Superior temporal gyrus (tissue), 1 donor: ENCODE measurements at regions not wholly inside any gene's neighbourhood (a gene's known extent, or its start where the extent isn't known, plus 50 kb on each side); places are given as distances from the start of the nearest gene placed in this dataset.

Experiments used
- DNase-seq: peaks from one replicate; pipeline ENCODE4 v3.0.0-alpha.2; 2016; ENCODE audit errors: extremely low spot score

DNA sequence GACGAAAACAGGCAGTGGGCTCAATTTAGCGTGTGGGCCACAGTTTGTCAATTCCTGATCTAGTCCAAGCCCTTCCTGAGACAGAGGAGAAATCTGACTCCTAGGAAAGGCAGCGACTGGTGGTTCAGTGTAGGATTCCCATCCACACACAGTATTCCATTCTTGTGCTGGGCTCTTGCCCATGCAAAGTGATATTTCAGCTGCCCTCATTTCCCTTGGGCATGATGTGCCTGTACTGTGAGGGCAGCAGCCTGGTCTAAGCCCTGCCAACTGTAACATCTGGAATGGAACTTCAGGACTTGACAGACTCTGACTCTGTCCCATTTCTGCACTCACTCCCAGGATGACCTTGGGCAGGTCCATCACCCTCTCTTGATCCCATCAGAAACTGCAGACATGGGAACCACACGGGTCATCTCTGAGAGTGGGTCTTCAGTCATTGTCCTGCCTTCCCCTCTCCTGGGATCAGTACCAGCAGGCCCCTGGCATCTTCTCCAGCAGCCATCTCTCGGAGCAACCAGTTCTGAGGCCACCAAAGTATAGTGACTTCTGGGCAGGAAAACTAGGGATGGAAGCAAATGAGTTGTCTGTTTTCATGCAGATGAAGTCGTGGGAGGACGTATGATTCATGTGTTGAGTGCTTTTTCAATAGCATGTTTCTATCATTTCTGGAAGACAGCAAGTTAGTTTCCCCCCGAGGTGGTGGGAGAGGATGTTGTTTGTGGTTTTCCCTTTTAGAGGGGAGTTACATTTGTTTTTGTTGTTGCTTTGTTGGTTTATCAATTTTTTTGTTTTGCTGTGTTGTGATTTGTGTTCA lies 54.2 kb upstream of the BCL2L14 start:
- no peak for DNase-seq

DNA sequence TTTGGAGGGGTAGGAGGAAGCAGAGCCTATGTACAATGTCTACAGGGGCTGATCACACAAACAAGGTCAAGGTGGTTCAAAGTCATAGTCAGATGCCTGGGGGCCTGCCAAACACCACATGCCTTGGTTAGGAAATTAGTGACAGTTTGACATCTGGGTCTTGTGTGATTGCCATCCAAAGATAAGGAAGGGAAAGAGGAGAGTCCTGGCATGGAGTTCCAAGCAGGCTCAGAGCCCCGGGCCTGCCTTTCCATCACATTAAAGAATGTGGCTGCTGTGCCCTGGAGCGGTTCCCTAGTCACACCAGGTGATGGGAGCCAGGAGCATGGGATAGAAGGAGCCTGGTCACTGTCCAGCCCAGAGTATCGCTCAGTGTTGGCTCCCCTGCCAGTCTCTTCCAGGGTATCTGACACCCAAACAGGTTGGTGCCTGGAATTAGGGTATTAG lies 53.6 kb upstream of the BCL2L14 start:
- DNase-seq = no peak

DNA sequence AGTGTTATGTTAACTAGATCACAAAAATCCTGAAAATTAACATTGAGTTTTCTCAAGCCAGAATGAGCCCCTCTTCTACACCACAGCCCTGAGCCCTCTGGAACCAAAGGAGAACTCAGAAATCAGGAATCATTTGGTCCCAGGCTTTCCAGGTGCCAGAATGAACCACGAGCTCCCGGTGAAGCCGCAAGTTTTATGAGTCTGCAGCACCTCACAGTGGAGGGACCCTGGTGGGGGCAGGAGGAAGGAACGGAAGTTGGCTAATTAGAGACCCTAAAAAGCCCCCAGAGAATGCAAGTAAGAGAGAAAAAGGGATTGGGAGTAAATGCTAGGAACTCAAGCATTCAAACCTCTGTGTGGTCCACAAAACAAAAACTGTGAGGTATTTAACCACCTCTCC lies 52.9 kb upstream of the BCL2L14 start:
- DNase-seq = no peak

DNA sequence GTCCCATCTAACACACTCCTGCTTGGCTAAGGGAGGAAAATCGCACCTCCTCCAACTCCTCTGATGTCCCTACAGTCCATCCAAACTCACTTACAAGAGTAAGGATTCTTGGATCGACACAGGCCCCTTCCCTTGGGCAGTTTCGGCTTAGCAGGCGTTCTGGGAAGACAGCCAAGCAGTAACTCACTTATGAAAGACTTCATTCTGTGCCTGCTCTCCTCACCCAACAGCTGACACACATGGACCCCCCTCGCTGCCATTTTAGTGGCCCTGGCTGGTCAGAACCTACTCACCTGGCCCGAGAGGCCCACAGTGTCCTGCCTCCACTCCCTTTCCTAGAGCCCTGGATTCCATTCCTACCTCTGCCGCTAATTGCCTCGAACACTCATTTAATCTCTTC lies 52.3 kb upstream of the BCL2L14 start:
- DNase-seq = peak; percentile 49

DNA sequence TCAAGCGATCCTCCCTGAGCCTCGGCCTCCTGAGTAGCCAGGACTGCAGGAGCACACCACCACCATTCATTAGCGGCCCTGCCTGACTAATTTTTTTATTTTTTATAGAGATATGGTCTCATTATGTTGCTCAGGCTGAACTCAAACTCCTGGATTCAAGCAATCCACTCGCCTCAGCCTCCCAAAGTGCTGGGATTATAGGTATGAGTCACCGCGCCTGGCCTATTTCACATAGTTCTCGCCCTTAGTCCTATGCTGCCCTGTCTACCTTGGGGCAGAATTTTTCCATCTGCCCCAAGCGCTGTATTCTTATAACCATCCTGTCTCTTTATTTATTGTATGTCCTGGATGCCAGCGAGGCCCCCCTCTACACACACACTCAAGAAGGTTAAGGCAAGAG lies 50.9 kb upstream of the BCL2L14 start:
- DNase-seq = no peak

DNA sequence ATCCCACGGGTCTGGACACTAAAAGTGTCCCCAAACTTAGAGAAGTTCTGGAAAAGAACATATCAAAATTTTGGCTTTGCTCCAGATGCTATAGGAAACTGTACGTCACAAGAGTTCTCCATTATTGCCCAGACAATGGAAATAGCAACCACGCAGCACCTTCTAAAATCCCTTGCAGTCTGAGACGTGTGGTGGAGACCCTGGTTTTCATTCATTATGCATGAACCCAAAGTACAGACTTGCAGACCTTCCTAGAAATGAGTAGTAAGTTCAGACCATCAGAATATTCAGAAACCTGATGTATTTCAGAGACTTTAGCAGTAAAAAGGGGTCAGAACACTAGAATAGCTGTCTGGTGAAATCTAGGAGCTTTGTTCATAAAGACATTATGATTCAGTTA lies 50.0 kb upstream of the BCL2L14 start:
- DNase-seq = no peak
